ENCODE measurements at regions not wholly inside any gene's neighbourhood (a gene's known extent, or its start where the extent isn't known, plus 50 kb on each side); places are given as distances from the start of the nearest gene placed in this dataset.
"Not testable (repeated sequence)": the region's sequence is repeated elsewhere in the genome, so short reads cannot be mapped to it uniquely, and the experiment has no call there.

- no peak for DNase-seq (ENCODE audit: low read depth in 2 of 3, low spot score in 2 of 3)
Measured at GRCh38 chr3:191148131-191148530, 50.9 kb upstream of the OSTN start.

- no peak for DNase-seq (ENCODE audit: low read depth in 2 of 3, low spot score in 2 of 3)
Measured at GRCh38 chr3:191143224-191143623, 55.8 kb upstream of the OSTN start.

GRCh38 chr3:191141728-191142127, 57.3 kb upstream of the OSTN start:
- DNase-seq (ENCODE audit: low read depth in 2 of 3, low spot score in 2 of 3) = no peak

GRCh38 chr3:191139736-191140135, 59.3 kb upstream of the OSTN start:
- DNase-seq (ENCODE audit: low read depth in 2 of 3, low spot score in 2 of 3) = no peak

GRCh38 chr3:191138937-191139336, 60.1 kb upstream of the OSTN start:
- no peak for DNase-seq (ENCODE audit: low read depth in 2 of 3, low spot score in 2 of 3)

GRCh38 chr3:191137708-191138107, 61.3 kb upstream of the OSTN start:
- DNase-seq (ENCODE audit: low read depth in 2 of 3, low spot score in 2 of 3) = no peak

- DNase-seq (ENCODE audit: low read depth in 2 of 3, low spot score in 2 of 3) = no peak
Measured at GRCh38 chr3:191136347-191136746, 62.7 kb upstream of the OSTN start.

- no peak for DNase-seq (ENCODE audit: low read depth in 2 of 3, low spot score in 2 of 3)
Measured at GRCh38 chr3:191135175-191135574, 63.9 kb upstream of the OSTN start.

- no peak for DNase-seq (ENCODE audit: low read depth in 2 of 3, low spot score in 2 of 3)
Measured at GRCh38 chr3:191133359-191133758, 65.7 kb upstream of the OSTN start.

GRCh38 chr3:191131305-191131704, 67.7 kb upstream of the OSTN start:
- no peak for DNase-seq (ENCODE audit: low read depth in 2 of 3, low spot score in 2 of 3)

- DNase-seq (ENCODE audit: low read depth in 2 of 3, low spot score in 2 of 3) = not testable (repeated sequence)
Measured at GRCh38 chr3:191124891-191125290, 74.2 kb upstream of the OSTN start.

- no peak for DNase-seq (ENCODE audit: low read depth in 2 of 3, low spot score in 2 of 3)
Measured at GRCh38 chr3:191123946-191124345, 75.1 kb upstream of the OSTN start.

- no peak for DNase-seq (ENCODE audit: low read depth in 2 of 3, low spot score in 2 of 3)
Measured at GRCh38 chr3:191123231-191123630, 75.8 kb upstream of the OSTN start.

- DNase-seq (ENCODE audit: low read depth in 2 of 3, low spot score in 2 of 3) = no peak
Measured at GRCh38 chr3:191120447-191121298, 78.4 kb upstream of the OSTN start.

- no peak for DNase-seq (ENCODE audit: low read depth in 2 of 3, low spot score in 2 of 3)
Measured at GRCh38 chr3:191119415-191120295, 79.4 kb upstream of the OSTN start.

- DNase-seq (ENCODE audit: low read depth in 2 of 3, low spot score in 2 of 3) = no peak
Measured at GRCh38 chr3:191111722-191112121, 87.3 kb upstream of the OSTN start.

- DNase-seq (ENCODE audit: low read depth in 2 of 3, low spot score in 2 of 3) = no peak
Measured at GRCh38 chr3:191105418-191105817, 93.6 kb upstream of the OSTN start.

GRCh38 chr3:191100516-191100915, 98.5 kb upstream of the OSTN start:
- no peak for DNase-seq (ENCODE audit: low read depth in 2 of 3, low spot score in 2 of 3)

GRCh38 chr3:191094057-191094845, 104.8 kb upstream of the OSTN start:
- no peak for DNase-seq (ENCODE audit: low read depth in 2 of 3, low spot score in 2 of 3)

GRCh38 chr3:191087391-191087790, 111.7 kb upstream of the OSTN start:
- no peak for DNase-seq (ENCODE audit: low read depth in 2 of 3, low spot score in 2 of 3)

GRCh38 chr3:191085091-191085490, 114.0 kb upstream of the OSTN start:
- no peak for DNase-seq (ENCODE audit: low read depth in 2 of 3, low spot score in 2 of 3)

Data from hematopoietic multipotent progenitor cell (in vitro differentiated cells).